ENCODE measurements at regions not wholly inside any gene's neighbourhood (a gene's known extent, or its start where the extent isn't known, plus 50 kb on each side); places are given as distances from the start of the nearest gene placed in this dataset.

DNA sequence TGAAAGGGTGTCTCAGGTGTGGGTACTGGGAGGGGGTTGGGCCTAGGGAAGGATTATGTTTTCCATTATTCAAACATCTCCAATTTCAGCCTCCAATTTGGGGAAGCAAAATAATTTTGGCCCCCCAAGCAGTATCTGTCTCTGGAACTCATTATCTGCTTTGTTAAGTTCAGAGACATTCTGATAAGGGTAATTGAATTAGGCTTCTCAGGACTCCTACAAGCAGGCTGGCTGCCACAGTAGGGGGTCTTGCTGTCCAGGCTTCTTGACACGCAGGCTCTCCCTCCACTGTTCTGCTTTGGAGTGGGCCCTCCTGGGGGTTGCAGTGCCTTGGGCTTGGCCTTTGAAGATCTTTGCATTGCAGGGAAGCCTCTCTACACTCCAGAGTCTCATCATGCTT is 108.1 kb upstream of the SIX2 start:
- H3K27ac ChIP-seq (ENCODE audit: low read length): no peak overlapping the region
- no CpG with 5 or more reads among the region's 1 CpG for WGBS (ENCODE audit: insufficient coverage, low lambda C conversion rate)
- H3K4me1 ChIP-seq (ENCODE audit: control insufficient read depth, insufficient read depth, low read length): no peaks in the 10 kb centered on the region
- H3K27me3 ChIP-seq (ENCODE audit: control insufficient read depth, insufficient read depth, low read length): no peaks in the 10 kb centered on the region
- H3K36me3 ChIP-seq (ENCODE audit: control insufficient read depth, insufficient read depth, low read length): no peaks in the 10 kb centered on the region
- no peak for DNase-seq
- H3K9me3 ChIP-seq (ENCODE audit: control insufficient read depth, low read depth, low read length): no peaks in the 10 kb centered on the region
- H3K4me3 ChIP-seq (ENCODE audit: low read length): no peak overlapping the region

- Histone ChIP-seq H3K27me3 (ENCODE audit: control insufficient read depth, insufficient read depth, low read length) (peaks cover 3% of the 10 kb centered on the region), H3K9me3 (ENCODE audit: control insufficient read depth, low read depth, low read length) (no peaks in the 10 kb centered on the region), H3K4me1 (ENCODE audit: control insufficient read depth, insufficient read depth, low read length) (no peaks in the 10 kb centered on the region), H3K27ac (ENCODE audit: low read length) (no peak overlapping the region), H3K4me3 (ENCODE audit: low read length) (no peak overlapping the region), H3K36me3 (ENCODE audit: control insufficient read depth, insufficient read depth, low read length) (no peaks in the 10 kb centered on the region)
- no CpG with 5 or more reads among the region's 1 CpG for WGBS (ENCODE audit: insufficient coverage, low lambda C conversion rate)
- no peak for DNase-seq
These were observed 105.9 kb upstream of the SIX2 start for GRCh38 chr2:45115181-45115580.

GRCh38 chr2:45114221-45114955 is 105.1 kb upstream of the SIX2 start:
- WGBS (ENCODE audit: insufficient coverage, low lambda C conversion rate): no CpG with 5 or more reads among the region's 14 CpGs
- H3K36me3 ChIP-seq (ENCODE audit: control insufficient read depth, insufficient read depth, low read length): no peaks in the 10 kb centered on the region
- no peak overlapping the region for H3K27ac ChIP-seq (ENCODE audit: low read length)
- no peak for DNase-seq
- no peaks in the 10 kb centered on the region for H3K4me1 ChIP-seq (ENCODE audit: control insufficient read depth, insufficient read depth, low read length)
- peaks cover 2% of the 10 kb centered on the region for H3K9me3 ChIP-seq (ENCODE audit: control insufficient read depth, low read depth, low read length)
- peaks cover 5% of the 10 kb centered on the region for H3K27me3 ChIP-seq (ENCODE audit: control insufficient read depth, insufficient read depth, low read length)
- H3K4me3 ChIP-seq (ENCODE audit: low read length): no peak overlapping the region

DNA sequence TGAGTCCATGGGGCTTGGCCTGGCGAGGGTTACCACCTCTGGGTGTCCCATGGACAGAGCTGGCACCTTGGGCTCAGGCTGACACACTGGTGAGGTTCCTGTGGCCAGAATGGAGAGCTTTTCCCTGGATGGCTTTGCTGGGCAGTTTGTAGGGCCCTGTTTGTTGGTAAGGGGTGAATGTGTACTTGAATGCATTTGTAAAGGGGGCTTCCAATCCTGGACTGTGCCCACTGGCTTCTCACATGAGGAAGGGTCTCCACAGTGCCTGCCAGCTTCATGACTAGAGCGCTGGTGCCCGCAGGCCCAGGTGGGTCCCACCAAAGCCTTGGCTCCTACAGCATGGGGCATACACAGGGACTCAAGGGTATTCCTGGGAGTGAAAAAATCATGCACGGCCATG is 103.5 kb upstream of the SIX2 start:
- H3K9me3 ChIP-seq (ENCODE audit: control insufficient read depth, low read depth, low read length): peaks cover 2% of the 10 kb centered on the region
- no peak overlapping the region for H3K4me3 ChIP-seq (ENCODE audit: low read length)
- WGBS (ENCODE audit: insufficient coverage, low lambda C conversion rate): no CpG with 5 or more reads among the region's 4 CpGs
- no peak overlapping the region for H3K27ac ChIP-seq (ENCODE audit: low read length)
- DNase-seq: no peak
- H3K4me1 ChIP-seq (ENCODE audit: control insufficient read depth, insufficient read depth, low read length): no peaks in the 10 kb centered on the region
- no peaks in the 10 kb centered on the region for H3K36me3 ChIP-seq (ENCODE audit: control insufficient read depth, insufficient read depth, low read length)
- H3K27me3 ChIP-seq (ENCODE audit: control insufficient read depth, insufficient read depth, low read length): peaks cover 11% of the 10 kb centered on the region

DNA sequence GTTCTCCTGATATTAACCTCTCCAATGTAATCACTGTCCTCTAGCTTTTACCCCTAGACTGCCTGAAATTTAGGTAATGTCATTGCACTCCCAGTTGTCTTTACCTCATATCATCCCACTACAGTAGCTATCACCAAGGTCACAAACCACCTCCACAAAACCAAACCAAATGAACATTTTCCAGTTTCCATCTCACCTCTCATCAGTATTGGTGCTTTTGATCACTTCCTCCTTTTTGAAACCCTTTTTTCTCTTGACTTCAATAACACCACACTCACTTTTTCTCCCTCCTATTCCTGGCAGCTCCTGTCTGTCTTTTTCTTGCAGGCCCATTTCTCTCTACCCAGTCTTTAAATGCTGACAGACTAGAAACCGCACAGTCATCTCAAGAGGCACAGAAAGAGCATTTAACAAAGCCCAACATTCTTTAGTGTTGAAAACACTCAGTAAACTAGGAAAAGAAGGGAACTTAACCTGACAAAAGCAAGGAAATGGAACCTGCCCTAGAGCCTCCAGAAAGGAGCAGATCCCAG is 95.9 kb upstream of the SIX2 start:
- WGBS (ENCODE audit: insufficient coverage, low lambda C conversion rate): no CpG with 5 or more reads among the region's 1 CpG
- Histone ChIP-seq H3K27me3 (ENCODE audit: control insufficient read depth, insufficient read depth, low read length) (peaks cover 7% of the 10 kb centered on the region), H3K9me3 (ENCODE audit: control insufficient read depth, low read depth, low read length) (peaks cover 2% of the 10 kb centered on the region), H3K36me3 (ENCODE audit: control insufficient read depth, insufficient read depth, low read length) (no peaks in the 10 kb centered on the region), H3K4me3 (ENCODE audit: low read length) (no peak overlapping the region), H3K4me1 (ENCODE audit: control insufficient read depth, insufficient read depth, low read length) (no peaks in the 10 kb centered on the region), H3K27ac (ENCODE audit: low read length) (no peak overlapping the region)
- DNase-seq: peak in 1 of 2 donors; percentile 34

DNA sequence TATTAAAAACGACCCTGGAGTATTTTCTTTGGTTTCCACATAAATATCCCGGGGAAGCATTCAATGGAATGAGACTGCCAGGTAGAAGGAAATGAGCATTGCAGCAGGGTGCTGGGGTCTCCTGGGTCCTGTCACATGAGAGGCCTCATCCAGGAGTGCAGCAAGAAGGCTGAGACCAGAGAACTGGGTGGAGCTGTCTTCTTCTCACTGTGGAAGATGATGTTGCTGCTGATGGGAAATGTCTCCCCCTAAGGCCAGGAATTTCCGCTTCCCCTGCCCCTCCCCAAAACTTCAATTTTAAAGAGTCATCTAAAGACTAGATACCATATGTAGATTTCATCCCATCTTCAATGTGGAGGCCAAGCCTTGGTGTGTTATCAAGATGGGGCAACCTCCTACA is 95.2 kb upstream of the SIX2 start:
- no peaks in the 10 kb centered on the region for H3K36me3 ChIP-seq (ENCODE audit: control insufficient read depth, insufficient read depth, low read length)
- DNase-seq: no peak
- no peak overlapping the region for H3K27ac ChIP-seq (ENCODE audit: low read length)
- H3K4me1 ChIP-seq (ENCODE audit: control insufficient read depth, insufficient read depth, low read length): no peaks in the 10 kb centered on the region
- peaks cover 6% of the 10 kb centered on the region for H3K27me3 ChIP-seq (ENCODE audit: control insufficient read depth, insufficient read depth, low read length)
- H3K4me3 ChIP-seq (ENCODE audit: low read length): no peak overlapping the region
- no CpG with 5 or more reads among the region's 3 CpGs for WGBS (ENCODE audit: insufficient coverage, low lambda C conversion rate)
- H3K9me3 ChIP-seq (ENCODE audit: control insufficient read depth, low read depth, low read length): no peaks in the 10 kb centered on the region

GRCh38 chr2:45103351-45104345 is 94.4 kb upstream of the SIX2 start:
- H3K9me3 ChIP-seq (ENCODE audit: control insufficient read depth, low read depth, low read length): no peaks in the 10 kb centered on the region
- H3K4me3 ChIP-seq (ENCODE audit: low read length): no peak overlapping the region
- no peak overlapping the region for H3K27ac ChIP-seq (ENCODE audit: low read length)
- H3K4me1 ChIP-seq (ENCODE audit: control insufficient read depth, insufficient read depth, low read length): no peaks in the 10 kb centered on the region
- no peak for DNase-seq
- no peaks in the 10 kb centered on the region for H3K36me3 ChIP-seq (ENCODE audit: control insufficient read depth, insufficient read depth, low read length)
- WGBS (ENCODE audit: insufficient coverage, low lambda C conversion rate): 83% methylated on average over 3 of the region's 8 CpGs
- peaks cover 2% of the 10 kb centered on the region for H3K27me3 ChIP-seq (ENCODE audit: control insufficient read depth, insufficient read depth, low read length)

DNA sequence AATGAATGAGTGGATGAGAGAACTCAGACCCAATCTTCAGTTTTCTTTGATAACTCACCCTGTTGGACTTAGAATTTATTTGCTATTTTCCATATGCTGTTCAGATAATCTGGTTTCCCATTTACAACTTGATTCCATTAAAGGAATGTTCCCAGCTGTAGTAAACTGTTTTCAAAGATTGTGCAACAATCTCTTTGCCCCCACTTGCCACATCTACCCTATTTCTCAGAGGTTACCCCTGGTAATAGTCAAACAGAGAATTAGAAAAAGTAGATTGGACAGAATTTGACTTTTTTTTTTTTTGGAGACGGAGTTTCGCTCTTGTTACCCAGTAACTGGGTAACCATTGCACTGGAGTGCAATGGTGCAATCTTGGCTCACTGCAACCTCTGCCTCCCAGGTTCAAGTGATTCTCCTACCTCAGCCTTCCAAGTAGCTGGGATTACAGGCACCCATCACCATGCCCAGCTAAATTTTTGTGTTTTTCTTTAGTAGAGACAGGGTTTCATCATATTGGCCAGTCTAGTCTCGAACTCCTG is 93.4 kb upstream of the SIX2 start:
- H3K36me3 ChIP-seq (ENCODE audit: control insufficient read depth, insufficient read depth, low read length): no peaks in the 10 kb centered on the region
- H3K27me3 ChIP-seq (ENCODE audit: control insufficient read depth, insufficient read depth, low read length): no peaks in the 10 kb centered on the region
- no peak overlapping the region for H3K4me3 ChIP-seq (ENCODE audit: low read length)
- DNase-seq: peak; percentile 33 to 43
- no peaks in the 10 kb centered on the region for H3K9me3 ChIP-seq (ENCODE audit: control insufficient read depth, low read depth, low read length)
- H3K27ac ChIP-seq (ENCODE audit: low read length): no peak overlapping the region
- no CpG with 5 or more reads among the region's 3 CpGs for WGBS (ENCODE audit: insufficient coverage, low lambda C conversion rate)
- no peaks in the 10 kb centered on the region for H3K4me1 ChIP-seq (ENCODE audit: control insufficient read depth, insufficient read depth, low read length)

GRCh38 chr2:45102141-45102540 is 92.9 kb upstream of the SIX2 start:
- Histone ChIP-seq H3K9me3 (ENCODE audit: control insufficient read depth, low read depth, low read length) (no peaks in the 10 kb centered on the region), H3K27me3 (ENCODE audit: control insufficient read depth, insufficient read depth, low read length) (no peaks in the 10 kb centered on the region), H3K4me3 (ENCODE audit: low read length) (no peak overlapping the region), H3K27ac (ENCODE audit: low read length) (no peak overlapping the region), H3K4me1 (ENCODE audit: control insufficient read depth, insufficient read depth, low read length) (no peaks in the 10 kb centered on the region), H3K36me3 (ENCODE audit: control insufficient read depth, insufficient read depth, low read length) (no peaks in the 10 kb centered on the region)
- DNase-seq: no peak
- 100% methylated on average over 1 of the region's 1 CpG for WGBS (ENCODE audit: insufficient coverage, low lambda C conversion rate)

DNA sequence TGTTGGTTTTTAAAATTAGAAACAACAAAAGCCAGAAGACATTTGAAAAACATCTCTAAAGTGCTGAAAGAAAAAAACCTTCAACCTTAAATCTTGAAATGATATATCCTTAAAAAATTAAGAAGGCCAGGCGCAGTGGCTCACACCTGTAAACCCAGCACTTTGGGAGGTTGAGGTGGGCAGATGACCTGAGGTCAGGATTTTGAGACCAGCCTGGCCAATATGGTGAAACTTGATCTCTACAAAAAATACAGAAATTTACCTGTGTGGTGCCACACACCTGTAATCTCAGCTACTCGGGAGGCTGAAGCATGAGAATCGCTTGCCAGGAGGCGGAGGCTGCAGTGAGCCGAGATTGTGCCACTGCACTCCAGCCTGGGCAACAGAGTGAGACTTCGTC is 87.7 kb upstream of the SIX2 start:
- H3K9me3 ChIP-seq (ENCODE audit: control insufficient read depth, low read depth, low read length): no peaks in the 10 kb centered on the region
- H3K4me3 ChIP-seq (ENCODE audit: low read length): no peak overlapping the region
- no peak for DNase-seq
- H3K36me3 ChIP-seq (ENCODE audit: control insufficient read depth, insufficient read depth, low read length): no peaks in the 10 kb centered on the region
- peaks cover 14% of the 10 kb centered on the region for H3K27me3 ChIP-seq (ENCODE audit: control insufficient read depth, insufficient read depth, low read length)
- H3K4me1 ChIP-seq (ENCODE audit: control insufficient read depth, insufficient read depth, low read length): no peaks in the 10 kb centered on the region
- WGBS (ENCODE audit: insufficient coverage, low lambda C conversion rate): no CpG with 5 or more reads among the region's 6 CpGs
- no peak overlapping the region for H3K27ac ChIP-seq (ENCODE audit: low read length)

All from large intestine (tissue), 3 donors.